ENCODE measurements at regions not wholly inside any gene's neighbourhood (a gene's known extent, or its start where the extent isn't known, plus 50 kb on each side); places are given as distances from the start of the nearest gene placed in this dataset.

DNA sequence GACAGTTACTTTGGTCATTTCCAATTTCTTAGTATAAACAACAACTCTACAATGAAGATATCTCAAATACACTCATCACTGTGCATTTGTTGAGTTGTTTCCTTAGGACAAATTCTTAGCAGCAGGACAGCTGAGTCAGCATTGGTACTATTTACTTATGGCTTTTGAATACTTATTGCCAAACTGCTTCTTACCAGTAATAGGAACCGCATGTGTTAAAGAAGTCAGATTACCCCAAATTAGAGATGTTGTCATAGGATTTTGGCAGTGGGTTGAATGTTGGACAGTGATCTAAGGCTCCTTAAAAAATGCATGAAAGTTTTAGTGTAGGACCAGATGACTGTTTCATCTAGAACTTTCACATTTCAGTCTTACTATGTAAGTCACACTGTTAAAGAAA is 280.1 kb upstream of the DMRT1 start:
- POLR2A ChIA-PET = no interaction called here
- CTCF ChIA-PET = no interaction called here
- DNase-seq (ENCODE audit: extremely low spot score) = no peak
- TF ChIP-seq FOXK2 (IDR thresholded peaks at IDR 0.05) = no peak
- TF ChIP-seq L3MBTL2 (conservative IDR thresholded peaks at IDR 0.05) = no peak
- TF ChIP-seq HDGF (IDR thresholded peaks at IDR 0.05; ENCODE audit: borderline replicate concordance) = no peak

DNA sequence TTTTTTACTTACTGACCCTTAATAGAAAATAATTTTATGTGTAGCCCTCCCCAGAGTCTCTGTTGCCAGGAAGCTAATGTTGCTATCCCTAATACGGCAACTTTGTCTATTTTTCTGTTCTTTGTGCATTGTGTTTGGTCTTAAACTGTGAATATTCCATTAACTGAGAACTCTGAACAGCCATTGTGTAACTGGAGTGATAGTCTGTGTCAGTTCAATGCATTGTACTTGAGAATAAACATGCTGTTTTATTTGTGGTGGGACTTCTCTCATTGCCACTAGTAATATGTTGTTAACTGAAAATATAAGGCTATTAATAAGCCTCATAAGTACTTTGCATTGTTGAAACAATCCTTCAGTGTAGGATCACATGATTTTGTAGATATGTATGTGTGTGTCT is 278.3 kb upstream of the DMRT1 start:
- ChIA-PET CTCF (no interaction called here), POLR2A (no interaction called here)
- TF ChIP-seq L3MBTL2 (conservative IDR thresholded peaks at IDR 0.05) (no peak), FOXK2 (IDR thresholded peaks at IDR 0.05) (no peak), ELF4 (IDR thresholded peaks at IDR 0.05) (no peak), ZNF384 (IDR thresholded peaks at IDR 0.05) (no peak)
- DNase-seq (ENCODE audit: extremely low spot score) = no peak

- ChIA-PET POLR2A (no interaction called here), CTCF (no interaction called here)
- TF ChIP-seq HDGF (IDR thresholded peaks at IDR 0.05; ENCODE audit: borderline replicate concordance) = no peak
- no peak for TF ChIP-seq LEF1 (IDR thresholded peaks at IDR 0.05; ENCODE audit: borderline replicate concordance)
- TF ChIP-seq CTBP1 (IDR thresholded peaks at IDR 0.05; ENCODE audit: borderline replicate concordance) = no peak
- no peak for TF ChIP-seq SUZ12 (IDR thresholded peaks at IDR 0.05)
- no peak for TF ChIP-seq NFRKB (IDR thresholded peaks at IDR 0.05)
- TF ChIP-seq FOXK2 (IDR thresholded peaks at IDR 0.05) = no peak
- no peak for TF ChIP-seq FOXA1 (IDR thresholded peaks at IDR 0.05)
- TF ChIP-seq ELF4 (IDR thresholded peaks at IDR 0.05) = no peak
- TF ChIP-seq TARDBP (IDR thresholded peaks at IDR 0.05) = no peak
- TF ChIP-seq L3MBTL2 (conservative IDR thresholded peaks at IDR 0.05) = no peak
- TF ChIP-seq ARNT (IDR thresholded peaks at IDR 0.05) = no peak
- TF ChIP-seq FOXM1 (IDR thresholded peaks at IDR 0.05; ENCODE audit: borderline replicate concordance) = no peak
- TF ChIP-seq ZNF384 (IDR thresholded peaks at IDR 0.05) = no peak
- no peak for TF ChIP-seq BHLHE40 (IDR thresholded peaks at IDR 0.05; ENCODE audit: borderline replicate concordance)
- TF ChIP-seq, protein P1, sequence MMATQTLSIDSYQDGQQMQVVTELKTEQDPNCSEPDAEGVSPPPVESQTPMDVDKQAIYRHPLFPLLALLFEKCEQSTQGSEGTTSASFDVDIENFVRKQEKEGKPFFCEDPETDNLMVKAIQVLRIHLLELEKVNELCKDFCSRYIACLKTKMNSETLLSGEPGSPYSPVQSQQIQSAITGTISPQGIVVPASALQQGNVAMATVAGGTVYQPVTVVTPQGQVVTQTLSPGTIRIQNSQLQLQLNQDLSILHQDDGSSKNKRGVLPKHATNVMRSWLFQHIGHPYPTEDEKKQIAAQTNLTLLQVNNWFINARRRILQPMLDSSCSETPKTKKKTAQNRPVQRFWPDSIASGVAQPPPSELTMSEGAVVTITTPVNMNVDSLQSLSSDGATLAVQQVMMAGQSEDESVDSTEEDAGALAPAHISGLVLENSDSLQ (IDR thresholded peaks at IDR 0.05) = no peak
- no peak for TF ChIP-seq SP1 (IDR thresholded peaks at IDR 0.05)
- no peak for DNase-seq (ENCODE audit: extremely low spot score)
Measured at GRCh38 chr9:565528-565927, 276.0 kb upstream of the DMRT1 start.

DNA sequence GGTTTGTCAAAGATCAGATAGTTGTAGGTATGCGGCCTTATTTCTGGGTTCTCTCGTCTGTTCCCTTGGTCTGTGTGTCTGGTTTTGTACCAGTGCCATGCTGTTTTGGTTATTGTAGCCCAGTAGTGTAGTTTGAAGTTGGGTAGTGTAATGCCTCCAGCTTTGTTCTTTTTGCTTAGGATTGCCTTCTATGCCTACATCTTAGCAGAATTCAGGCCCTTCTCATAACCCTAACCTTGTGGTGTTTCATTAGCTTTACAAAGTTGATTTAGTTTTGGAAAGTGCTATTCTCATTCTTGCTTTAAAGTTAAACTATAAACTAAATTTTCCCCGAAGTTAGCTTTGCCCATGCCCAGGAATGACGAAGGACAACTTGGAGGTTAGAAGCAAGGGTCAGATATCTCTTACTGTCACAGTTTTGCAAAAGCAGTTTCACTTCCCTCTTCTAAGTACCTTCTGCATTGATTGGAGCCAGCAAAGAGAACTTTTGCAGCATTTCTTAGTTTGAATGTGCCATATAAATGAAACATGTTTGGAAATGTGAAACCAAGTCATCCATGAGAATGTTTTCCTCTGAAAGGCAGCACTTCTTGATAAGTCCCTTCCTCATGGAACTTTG is 274.3 kb upstream of the DMRT1 start:
- CTCF ChIA-PET = no interaction called here
- DNase-seq (ENCODE audit: extremely low spot score) = no peak
- TF ChIP-seq FOXA1 (IDR thresholded peaks at IDR 0.05) (no peak), FOXM1 (IDR thresholded peaks at IDR 0.05; ENCODE audit: borderline replicate concordance) (no peak), NFRKB (IDR thresholded peaks at IDR 0.05) (no peak), CTBP1 (IDR thresholded peaks at IDR 0.05; ENCODE audit: borderline replicate concordance) (no peak), HDGF (IDR thresholded peaks at IDR 0.05; ENCODE audit: borderline replicate concordance) (no peak), ARNT (IDR thresholded peaks at IDR 0.05) (no peak), SP1 (IDR thresholded peaks at IDR 0.05) (no peak), L3MBTL2 (conservative IDR thresholded peaks at IDR 0.05) (no peak), ELF4 (IDR thresholded peaks at IDR 0.05) (no peak), ZNF384 (IDR thresholded peaks at IDR 0.05) (no peak), LEF1 (IDR thresholded peaks at IDR 0.05; ENCODE audit: borderline replicate concordance) (no peak), FOXK2 (IDR thresholded peaks at IDR 0.05) (no peak), SUZ12 (IDR thresholded peaks at IDR 0.05) (no peak), BHLHE40 (IDR thresholded peaks at IDR 0.05; ENCODE audit: borderline replicate concordance) (no peak), TARDBP (IDR thresholded peaks at IDR 0.05) (no peak)
- TF ChIP-seq, protein P1 (IDR thresholded peaks at IDR 0.05) = no peak
- POLR2A ChIA-PET = no interaction called here

GRCh38 chr9:567747-568305 is 273.7 kb upstream of the DMRT1 start:
- ChIA-PET POLR2A (no interaction called here), CTCF (no interaction called here)
- TF ChIP-seq FOXK2 (IDR thresholded peaks at IDR 0.05) (no peak), TARDBP (IDR thresholded peaks at IDR 0.05) (no peak), SUZ12 (IDR thresholded peaks at IDR 0.05) (no peak), LEF1 (IDR thresholded peaks at IDR 0.05; ENCODE audit: borderline replicate concordance) (no peak), BHLHE40 (IDR thresholded peaks at IDR 0.05; ENCODE audit: borderline replicate concordance) (no peak), SP1 (IDR thresholded peaks at IDR 0.05) (no peak), FOXM1 (IDR thresholded peaks at IDR 0.05; ENCODE audit: borderline replicate concordance) (no peak), HDGF (IDR thresholded peaks at IDR 0.05; ENCODE audit: borderline replicate concordance) (no peak), CTBP1 (IDR thresholded peaks at IDR 0.05; ENCODE audit: borderline replicate concordance) (no peak), ZNF384 (IDR thresholded peaks at IDR 0.05) (no peak), FOXA1 (IDR thresholded peaks at IDR 0.05) (no peak), L3MBTL2 (conservative IDR thresholded peaks at IDR 0.05) (no peak), ELF4 (IDR thresholded peaks at IDR 0.05) (no peak), ARNT (IDR thresholded peaks at IDR 0.05) (no peak), NFRKB (IDR thresholded peaks at IDR 0.05) (no peak)
- TF ChIP-seq, protein P1 (IDR thresholded peaks at IDR 0.05) = no peak
- no peak for DNase-seq (ENCODE audit: extremely low spot score)

DNA sequence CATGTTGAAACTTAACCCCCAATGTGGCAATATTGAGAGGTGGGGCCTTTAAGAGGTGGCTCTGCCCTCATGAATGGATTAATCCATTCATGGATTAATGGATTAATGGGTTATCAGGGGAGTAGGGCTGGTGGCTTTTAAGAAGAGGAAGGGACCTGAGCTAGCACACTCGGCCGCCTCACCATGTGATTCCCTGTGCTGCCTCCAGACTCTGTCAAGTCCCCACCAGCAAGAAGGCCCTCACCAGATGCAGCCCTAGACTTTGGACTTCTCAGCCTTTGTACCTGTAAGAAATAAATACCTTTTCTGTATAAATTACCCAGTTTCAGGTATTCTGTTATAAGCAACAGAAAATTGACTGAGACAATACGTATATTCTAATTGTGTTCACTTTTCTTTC is 272.2 kb upstream of the DMRT1 start:
- ChIA-PET CTCF (no interaction called here), POLR2A (no interaction called here)
- TF ChIP-seq CTBP1 (IDR thresholded peaks at IDR 0.05; ENCODE audit: borderline replicate concordance) (no peak), BHLHE40 (IDR thresholded peaks at IDR 0.05; ENCODE audit: borderline replicate concordance) (no peak), TARDBP (IDR thresholded peaks at IDR 0.05) (no peak), ELF4 (IDR thresholded peaks at IDR 0.05) (no peak), NFRKB (IDR thresholded peaks at IDR 0.05) (no peak)
- DNase-seq (ENCODE audit: extremely low spot score) = no peak

Data from HEK293T (cell line).